MM.1S (cell line): ENCODE measurements at regions not wholly inside any gene's neighbourhood (a gene's known extent, or its start where the extent isn't known, plus 50 kb on each side); places are given as distances from the start of the nearest gene placed in this dataset.

Experiments used
- CTCF ChIP-seq: fragments of 300-600 bp; sonication (generic); IDR thresholded peaks from 2 replicates; pipeline ENCODE4 v1.5.1; 2016; ENCODE audit warnings: antibody characterized with exemption, low read length, mixed read lengths
- EZH2 ChIP-seq: fragments of 300-600 bp; sonication (generic); optimal IDR thresholded peaks from 2 replicates; pipeline ENCODE3; 2017; ENCODE audit warnings: low read depth, mild to moderate bottlenecking, antibody characterized with exemption, low read length, mixed read lengths

- TF ChIP-seq CTCF (no peak), EZH2 (no peak)
These were observed 970.4 kb downstream of the EPHA4 start for GRCh38 chr2:220601674-220602073.
